GM12891 (cell line): ENCODE measurements at regions not wholly inside any gene's neighbourhood (a gene's known extent, or its start where the extent isn't known, plus 50 kb on each side); places are given as distances from the start of the nearest gene placed in this dataset.
"Not testable (repeated sequence)": the region's sequence is repeated elsewhere in the genome, so short reads cannot be mapped to it uniquely, and the experiment has no call there.

Experiments used
- DNase-seq: peaks from one replicate; pipeline ENCODE4 v3.0.0; 2011; ENCODE audit warnings: low spot score; ENCODE audit not compliant: insufficient read length
- FAIRE-seq: peaks from 2 replicates; lab custom pipeline; 2011; peaks lifted over from hg19 to GRCh38; lab: Jason Lieb, UNC
- PAX5 ChIP-seq: IDR thresholded peaks from 2 replicates; pipeline ENCODE4 v1.6.1; 2011; ENCODE audit warnings: low read length, moderate library complexity, mild to moderate bottlenecking; ENCODE audit not compliant: insufficient read depth, severe bottlenecking
- POLR2A ChIP-seq: IDR thresholded peaks from 2 replicates; pipeline ENCODE4 v1.6.1; 2011; ENCODE audit warnings: low read depth, low read length, control low read depth
- POLR2AphosphoS5 ChIP-seq: IDR thresholded peaks from 2 replicates; pipeline ENCODE4 v1.6.1; 2011; ENCODE audit warnings: low read depth, low read length, control low read depth
- POU2F2 ChIP-seq: IDR thresholded peaks from 2 replicates; pipeline ENCODE4 v1.6.1; 2011; ENCODE audit warnings: low read depth, mild to moderate bottlenecking, control low read depth, low read length, moderate library complexity
- SPI1 ChIP-seq: IDR thresholded peaks from 2 replicates; pipeline ENCODE4 v1.6.1; 2011; ENCODE audit warnings: low read depth, low read length, control low read depth
- TAF1 ChIP-seq: IDR thresholded peaks from 2 replicates; pipeline ENCODE4 v1.6.1; 2011; ENCODE audit warnings: low read depth, low read length, control low read depth

DNA sequence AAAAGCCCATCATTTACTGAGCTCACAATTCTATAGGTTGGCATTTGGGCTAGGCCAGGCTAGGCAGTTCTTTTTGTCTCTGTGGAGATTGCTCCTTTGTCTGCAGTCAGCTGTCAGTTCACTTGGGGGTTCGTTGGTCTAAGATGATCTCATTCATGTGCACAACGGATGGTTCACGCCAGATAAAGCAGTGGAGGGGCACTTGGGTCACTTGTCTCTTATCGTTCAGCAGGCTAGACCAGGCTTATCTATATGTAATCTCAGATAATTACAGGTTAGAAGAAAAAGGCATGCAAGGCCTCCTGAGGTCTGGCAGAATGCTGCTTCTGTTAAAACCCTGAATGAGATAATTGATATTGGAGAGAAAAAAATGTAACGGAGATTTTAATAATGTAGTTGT lies 119.0 kb upstream of the ATP2B1 start:
- FAIRE-seq (no peak), DNase-seq (no peak)
- TF ChIP-seq PAX5, result no peak
- no peak for TF ChIP-seq POU2F2
- no peak for TF ChIP-seq SPI1
- no peak for TF ChIP-seq TAF1
- no peak for TF ChIP-seq POLR2AphosphoS5
- TF ChIP-seq POLR2A, result no peak

DNA sequence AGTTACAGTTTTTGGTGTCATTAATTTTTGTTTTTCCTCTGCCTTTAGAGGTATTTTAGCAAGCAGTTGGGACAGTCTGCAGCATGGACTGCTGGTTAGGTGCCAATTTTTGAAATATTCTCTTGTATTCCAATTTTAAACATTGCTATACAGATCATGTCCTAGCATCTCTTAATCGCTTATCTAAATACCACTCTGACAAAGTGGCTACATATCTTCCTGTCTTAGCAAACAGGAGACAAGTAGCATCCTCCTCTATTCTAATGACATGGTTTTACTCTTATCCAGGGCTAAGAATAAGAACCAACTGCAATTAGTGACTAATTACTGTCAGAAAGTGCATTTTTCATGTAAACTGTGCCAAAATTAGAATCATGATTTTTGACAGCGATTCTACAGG lies 117.8 kb upstream of the ATP2B1 start:
- FAIRE-seq, result no peak
- TF ChIP-seq POLR2AphosphoS5, result no peak
- no peak for TF ChIP-seq POLR2A
- no peak for TF ChIP-seq PAX5
- no peak for TF ChIP-seq POU2F2
- TF ChIP-seq SPI1, result no peak
- TF ChIP-seq TAF1, result no peak
- no peak for DNase-seq

DNA sequence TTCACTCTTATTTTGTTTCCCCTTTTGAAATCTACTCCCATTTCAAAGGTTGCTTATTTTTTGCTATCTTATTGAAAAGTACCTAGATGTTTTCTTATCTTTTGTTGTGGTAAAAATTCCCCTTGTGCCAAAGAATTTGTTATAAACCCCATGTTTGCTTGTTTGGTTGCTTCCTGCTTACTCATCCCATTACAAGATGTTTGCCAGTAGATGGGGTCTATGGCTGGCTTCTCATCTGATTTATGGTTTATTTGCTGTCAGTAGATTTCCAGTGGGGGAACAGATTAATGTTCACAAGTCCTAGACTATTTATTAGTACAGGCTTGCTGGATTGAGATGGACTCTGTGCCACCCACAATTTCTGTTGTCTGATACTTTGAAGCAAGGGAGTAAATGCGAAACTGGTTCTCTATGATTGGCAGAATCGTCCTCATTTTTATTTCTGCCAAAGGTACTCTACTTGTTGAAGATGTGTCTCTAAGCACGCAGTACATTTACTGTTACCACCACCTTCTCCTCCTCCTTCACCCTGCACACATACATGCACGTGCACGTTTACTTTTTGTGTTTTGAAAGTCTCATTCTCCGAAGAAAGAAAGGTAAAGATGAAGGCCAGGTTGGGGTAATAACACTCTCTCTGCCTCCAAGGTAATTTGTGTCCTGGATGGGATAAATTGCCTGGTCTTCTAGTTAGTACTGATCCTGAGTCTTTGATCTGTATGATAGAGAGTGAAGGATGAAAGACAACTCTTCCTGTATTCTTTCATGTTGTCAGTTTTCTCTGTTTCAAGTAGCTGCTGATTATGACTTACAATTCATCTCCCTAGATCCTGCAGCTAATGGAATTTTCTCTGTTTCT lies 117.2 kb upstream of the ATP2B1 start:
- DNase-seq, result no peak
- peak; percentile 47 for FAIRE-seq
- TF ChIP-seq SPI1, result no peak
- TF ChIP-seq PAX5, result no peak
- no peak for TF ChIP-seq TAF1
- TF ChIP-seq POU2F2, result no peak
- no peak for TF ChIP-seq POLR2AphosphoS5
- TF ChIP-seq POLR2A, result no peak

DNA sequence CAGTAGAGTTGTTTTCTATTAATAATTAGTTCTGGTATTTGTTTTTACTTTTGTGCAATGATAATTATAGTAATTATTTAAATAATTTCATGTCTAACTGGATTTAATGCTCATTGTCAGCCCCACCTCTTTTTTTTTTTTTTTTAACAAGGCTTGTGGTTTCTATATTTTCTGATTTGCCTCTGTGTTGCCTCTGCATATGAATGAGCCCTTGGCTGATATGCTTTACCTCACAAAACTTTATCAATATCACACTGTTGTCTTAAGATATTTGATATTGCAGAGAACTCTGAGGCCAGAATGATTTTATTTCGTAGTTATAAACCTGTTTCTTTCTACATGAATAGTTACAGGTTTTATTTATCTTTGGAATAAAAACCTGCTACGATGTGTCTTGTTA lies 116.2 kb upstream of the ATP2B1 start:
- no peak for FAIRE-seq
- DNase-seq, result no peak
- TF ChIP-seq PAX5 (no peak), TAF1 (no peak), POU2F2 (no peak), SPI1 (no peak), POLR2A (no peak), POLR2AphosphoS5 (no peak)

DNA sequence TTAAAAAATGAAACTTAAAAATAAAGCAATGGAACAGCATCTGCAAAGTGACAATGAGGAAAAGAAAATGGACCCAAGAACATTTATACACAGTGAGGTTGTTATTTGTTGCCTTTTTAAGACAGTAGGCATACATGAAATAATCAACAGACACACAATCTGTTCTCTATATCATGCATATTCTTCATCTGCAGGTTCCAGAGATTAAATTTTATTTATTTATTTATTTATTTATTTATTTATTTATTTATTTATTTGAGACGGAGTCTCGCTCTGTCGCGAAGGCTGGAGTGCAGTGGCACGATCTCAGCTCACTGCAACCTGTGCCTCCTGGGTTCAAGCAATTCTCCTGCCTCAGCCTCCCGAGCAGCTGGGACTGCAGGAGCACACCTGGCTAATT lies 114.4 kb upstream of the ATP2B1 start:
- DNase-seq, FAIRE-seq: not testable (repeated sequence)

DNA sequence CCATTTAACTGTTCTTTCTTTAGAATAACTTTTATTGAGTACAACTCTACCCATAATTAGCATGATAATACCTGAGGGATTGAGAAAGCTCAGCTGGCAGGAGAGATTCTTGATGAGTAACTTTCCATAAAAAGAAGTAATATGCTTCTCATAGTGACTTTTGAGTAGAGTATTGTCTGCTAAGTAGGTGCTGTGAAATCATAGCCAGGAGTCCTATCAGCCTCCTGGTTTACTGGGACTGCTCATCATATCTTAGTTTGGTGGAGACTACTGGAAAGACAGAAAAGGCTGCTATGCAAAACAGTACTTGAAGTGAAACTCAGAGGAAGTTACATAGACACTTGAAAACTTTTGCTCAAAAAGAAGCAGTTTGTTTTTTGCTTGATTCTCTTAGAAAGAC lies 113.3 kb upstream of the ATP2B1 start:
- no peak for DNase-seq
- FAIRE-seq, result peak; percentile 60
- TF ChIP-seq TAF1, result no peak
- TF ChIP-seq PAX5, result no peak
- no peak for TF ChIP-seq SPI1
- no peak for TF ChIP-seq POLR2A
- no peak for TF ChIP-seq POLR2AphosphoS5
- no peak for TF ChIP-seq POU2F2

DNA sequence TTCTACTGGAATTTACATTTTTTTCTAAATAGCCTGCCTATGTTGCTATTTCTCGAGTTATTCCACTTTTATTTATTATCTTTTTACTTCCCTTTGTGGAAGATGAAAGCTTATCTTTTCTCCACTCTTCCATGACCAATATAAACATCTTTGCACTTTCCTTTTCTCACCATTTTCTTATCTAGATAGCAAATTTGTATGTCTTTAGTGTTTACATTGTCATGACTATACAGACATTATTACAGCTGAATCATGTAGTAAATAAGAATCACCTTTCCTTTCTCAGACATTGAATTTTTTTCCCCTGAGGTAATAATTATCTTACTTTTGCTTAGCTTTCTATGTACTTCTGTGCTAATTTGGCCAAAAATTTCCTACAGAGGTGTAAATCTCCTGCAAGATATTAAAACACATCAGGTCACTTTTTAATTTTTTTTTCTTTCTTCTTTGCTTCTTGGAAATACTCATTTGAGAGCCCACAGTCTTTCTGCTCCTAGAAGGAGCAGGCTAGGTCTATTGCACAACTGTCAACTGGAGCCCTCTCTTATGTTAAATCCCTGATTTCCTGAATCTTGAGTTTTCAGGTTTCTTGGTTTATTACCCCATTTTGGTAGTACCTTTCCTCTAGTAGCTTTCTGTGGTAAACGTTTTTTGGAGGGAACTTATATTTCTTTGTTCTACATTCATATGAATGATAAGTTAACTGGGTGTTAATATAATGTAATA lies 109.0 kb upstream of the ATP2B1 start:
- no peak for DNase-seq
- no peak for TF ChIP-seq SPI1
- TF ChIP-seq POLR2AphosphoS5, result no peak
- TF ChIP-seq POU2F2, result no peak
- no peak for TF ChIP-seq PAX5
- no peak for TF ChIP-seq TAF1
- no peak for TF ChIP-seq POLR2A
- FAIRE-seq, result no peak

DNA sequence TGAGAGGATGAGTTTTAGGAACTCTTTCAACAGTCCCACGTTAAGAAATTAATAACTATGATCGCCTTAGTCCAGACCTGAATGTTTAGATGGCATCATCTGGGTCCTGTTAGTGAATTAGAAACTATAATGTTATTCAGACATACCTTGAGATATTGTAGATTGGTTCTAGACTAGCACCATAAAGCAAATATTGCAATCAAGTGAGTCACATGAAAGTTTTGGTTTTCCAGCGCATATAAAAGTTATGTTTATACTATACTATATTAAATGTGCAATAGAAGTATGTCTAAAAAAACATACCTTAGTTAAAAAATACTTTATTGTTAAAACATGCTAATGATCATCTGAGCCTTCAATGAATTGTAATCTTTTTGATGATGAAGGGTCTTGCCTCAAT lies 106.6 kb upstream of the ATP2B1 start:
- DNase-seq, result no peak
- no peak for TF ChIP-seq POLR2AphosphoS5
- no peak for TF ChIP-seq SPI1
- no peak for TF ChIP-seq POU2F2
- TF ChIP-seq PAX5, result no peak
- TF ChIP-seq TAF1, result no peak
- TF ChIP-seq POLR2A, result no peak
- FAIRE-seq, result no peak

DNA sequence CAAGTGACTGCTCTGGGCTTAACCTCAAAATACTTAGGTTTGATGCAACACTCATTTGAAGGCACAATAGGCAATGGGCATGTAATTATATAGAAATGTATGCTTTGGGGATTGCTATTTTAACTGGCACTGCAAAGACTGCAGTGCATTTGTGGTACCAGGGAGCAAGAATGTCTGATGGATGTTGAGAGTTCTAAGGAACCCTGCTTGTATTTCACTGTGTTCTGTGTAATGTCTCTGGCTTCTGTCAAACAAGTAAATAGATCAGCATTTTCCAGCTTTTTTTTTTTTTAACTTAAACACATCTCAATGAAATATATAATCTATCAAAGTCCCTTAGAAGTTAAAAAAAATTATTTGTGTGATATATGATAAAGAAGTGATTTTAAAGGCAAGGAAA lies 94.8 kb upstream of the ATP2B1 start:
- no peak for TF ChIP-seq SPI1
- no peak for TF ChIP-seq POLR2A
- no peak for TF ChIP-seq TAF1
- no peak for TF ChIP-seq PAX5
- TF ChIP-seq POU2F2, result no peak
- FAIRE-seq (no peak), DNase-seq (no peak)

DNA sequence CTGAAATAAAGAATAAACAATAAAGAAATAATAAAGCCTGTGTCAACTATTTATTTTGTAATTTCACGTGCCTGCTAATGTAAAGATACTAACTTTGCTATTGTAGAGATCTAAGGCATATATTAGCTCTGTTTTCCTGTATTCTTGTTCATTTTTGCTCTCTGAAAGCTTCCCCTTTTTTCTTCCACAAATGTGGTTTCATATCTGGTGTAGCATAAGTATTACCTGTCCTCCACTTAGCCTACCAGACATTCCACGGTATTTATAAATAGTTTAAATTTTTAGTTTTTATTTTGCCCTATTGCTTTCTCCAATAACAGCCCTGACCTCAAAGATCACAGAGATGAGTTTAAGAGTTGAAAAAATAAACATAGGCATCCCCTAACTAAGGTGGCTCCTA lies 92.6 kb upstream of the ATP2B1 start:
- FAIRE-seq, result no peak
- TF ChIP-seq POLR2AphosphoS5, result no peak
- no peak for TF ChIP-seq POLR2A
- TF ChIP-seq PAX5, result no peak
- TF ChIP-seq TAF1, result no peak
- no peak for TF ChIP-seq SPI1
- no peak for TF ChIP-seq POU2F2
- no peak for DNase-seq
